K562 (cell line): ENCODE measurements at regions not wholly inside any gene's neighbourhood (a gene's known extent, or its start where the extent isn't known, plus 50 kb on each side); places are given as distances from the start of the nearest gene placed in this dataset.

ENCODE experiments used
- ATAC-seq: fragments of 200-7000 bp; cut with Tn5 transposase; 3 replicates; pipeline ENCODE4 v1.9.1; 2020; ENCODE audit warnings: moderate library complexity
- BruUV-seq: library from RNA; stranded (reverse); fragments of 400-500 nt; replicated peaks from 2 replicates; lab custom pipeline; 2021; lab: Mats Ljungman, UMichigan
- CTCF ChIA-PET: fragments of 300-600 bp; formaldehyde crosslinking; extraction: SDS; loops from one replicate; lab custom pipeline; 2021; ENCODE audit warnings: low intra/inter-chr PET ratio; lab: Yijun Ruan, JAX
- POLR2A ChIA-PET: fragments of 300-600, 350-650 bp; sonication (Branson Sonifier 250); formaldehyde crosslinking; extraction: SDS; loops from one replicate; lab custom pipeline; 2021; ENCODE audit warnings: antibody characterized with exemption, inconsistent platforms; lab: Yijun Ruan, JAX
- DNase-seq, 4 experiments: peaks; one replicate each; pipeline versions ENCODE4 v3.0.0 to v3.0.0-alpha.2; 2011 to 2018; ENCODE audit warnings: low spot score in 3 of 4, mixed read lengths in 3 of 4; ENCODE audit errors: extremely low read depth in 1 of 4
- FAIRE-seq: peaks from 2 replicates; lab custom pipeline; 2011; peaks lifted over from hg19 to GRCh38; lab: Jason Lieb, UNC
- H2AFZ ChIP-seq: 2 replicates; pipeline ENCODE4 v1.6.0; 2011; ENCODE audit warnings: low read depth, low read length, control low read depth, inconsistent platforms
- H3K27ac ChIP-seq: fragments of 200-600 bp; 3 replicates; pipeline ENCODE4 v1.8.0; 2011; ENCODE audit warnings: low read depth, mild to moderate bottlenecking, control low read depth, inconsistent platforms, low read length, moderate library complexity, mixed read lengths; ENCODE audit errors: extremely low read depth
- H3K27me3 ChIP-seq, 2 experiments: fragments of 300-600 bp in 1 of 2; 2 replicates in 1 of 2; 3 replicates in 1 of 2; pipeline versions ENCODE4 v1.6.0 to v1.8.0; 2011; ENCODE audit warnings: inconsistent platforms in 2 of 2, low read length in 2 of 2, mild to moderate bottlenecking in 1 of 2, mixed read lengths in 1 of 2, moderate library complexity in 1 of 2; ENCODE audit not compliant: control insufficient read depth in 2 of 2, insufficient read depth in 2 of 2
- H3K36me3 ChIP-seq: fragments of 300-600 bp; 3 replicates; pipeline ENCODE4 v1.8.0; 2011; ENCODE audit warnings: mild to moderate bottlenecking, low read length, inconsistent platforms; ENCODE audit not compliant: control insufficient read depth, insufficient read depth
- H3K4me1 ChIP-seq, 2 experiments: fragments of 200-600 bp in 1 of 2; replicated peaks in 1 of 2; 2 replicates in 1 of 2; 3 replicates in 1 of 2; pipeline versions ENCODE4 v1.5.1 to v1.8.0; 2011; ENCODE audit warnings: inconsistent platforms in 2 of 2, low read length in 2 of 2, mild to moderate bottlenecking in 1 of 2, mixed read lengths in 1 of 2, moderate library complexity in 1 of 2; ENCODE audit not compliant: control insufficient read depth in 2 of 2, insufficient read depth in 2 of 2
- H3K4me2 ChIP-seq: 2 replicates; pipeline ENCODE4 v1.6.1; 2011; ENCODE audit warnings: low read length, control low read depth, inconsistent platforms, mixed read lengths; ENCODE audit not compliant: insufficient read depth
- H3K4me3 ChIP-seq: fragments of 200-600 bp; sonication (generic), shearing (Covaris generic); 2 replicates; pipeline ENCODE4 v1.5.1; 2016; ENCODE audit warnings: control low read depth, inconsistent platforms
- H3K79me2 ChIP-seq: fragments of 200-600 bp; 3 replicates; pipeline ENCODE4 v1.8.0; 2011; ENCODE audit warnings: low read length, inconsistent platforms; ENCODE audit not compliant: control insufficient read depth, insufficient read depth
- H3K9ac ChIP-seq, 2 experiments: 2 replicates each; pipeline versions ENCODE4 v1.6.0 to v1.6.1; 2011; ENCODE audit warnings: low read depth in 2 of 2, low read length in 2 of 2, control low read depth in 1 of 2, inconsistent platforms in 1 of 2, mild to moderate bottlenecking in 1 of 2, mixed read lengths in 1 of 2; ENCODE audit not compliant: insufficient read depth in 1 of 2
- H3K9me1 ChIP-seq: one replicate; pipeline ENCODE4 v1.6.0; 2011; ENCODE audit warnings: inconsistent platforms, mild to moderate bottlenecking, low read length, moderate library complexity; ENCODE audit not compliant: control insufficient read depth, insufficient read depth
- H3K9me3 ChIP-seq: replicated peaks from 2 replicates; pipeline ENCODE4 v1.5.1; 2011; ENCODE audit warnings: low read depth, low read length, inconsistent platforms; ENCODE audit not compliant: control insufficient read depth, insufficient read depth
- H4K20me1 ChIP-seq: replicated peaks from 2 replicates; pipeline ENCODE4 v1.6.1; 2011; ENCODE audit warnings: low read length, inconsistent platforms, mixed read lengths; ENCODE audit not compliant: control insufficient read depth, insufficient read depth
- EGR1 ChIP-seq: fragments of 450-650 bp; conservative IDR thresholded peaks from 2 replicates; pipeline ENCODE4 v1.6.1; 2017; ENCODE audit warnings: mild to moderate bottlenecking
- FOXP4 ChIP-seq: sonication (generic); formaldehyde crosslinking; IDR thresholded peaks from 2 replicates; pipeline ENCODE4 v1.8.0; 2022; ENCODE audit warnings: mild to moderate bottlenecking, missing genetic modification reagents, borderline replicate concordance
- GTF2A2 ChIP-seq: IDR thresholded peaks from 2 replicates; pipeline ENCODE4 v1.6.1; 2016; ENCODE audit warnings: mild to moderate bottlenecking, missing genetic modification characterization, missing compliant biosample characterization
- GTF2B ChIP-seq: IDR thresholded peaks from 2 replicates; pipeline ENCODE4 v1.6.1; 2011; ENCODE audit not compliant: insufficient read length; ENCODE audit errors: extremely low read depth
- KLF13 ChIP-seq: fragments of 450-650 bp; IDR thresholded peaks from 2 replicates; pipeline ENCODE4 v1.6.1; 2016; ENCODE audit warnings: missing genetic modification characterization, low read depth, mild to moderate bottlenecking, missing compliant biosample characterization, moderate library complexity, borderline replicate concordance
- MLLT1 ChIP-seq, 2 experiments: fragments of 450-650 bp; IDR thresholded peaks; 2 replicates each; pipeline ENCODE4 v1.6.1; 2016
- MTA2 ChIP-seq: fragments of 450-650 bp; IDR thresholded peaks from 2 replicates; pipeline ENCODE4 v1.6.1; 2016; ENCODE audit warnings: low read depth
- PHF21A ChIP-seq: fragments of 450-650 bp; IDR thresholded peaks from 2 replicates; pipeline ENCODE4 v1.6.1; 2017; ENCODE audit warnings: low read depth, borderline replicate concordance
- PHTF2 ChIP-seq: fragments of 250-450 bp; sonication (Bioruptor Pico); IDR thresholded peaks from 2 replicates; pipeline ENCODE4 v1.5.0; 2021; ENCODE audit warnings: mild to moderate bottlenecking
- STAT6 ChIP-seq: sonication (generic); formaldehyde crosslinking; IDR thresholded peaks from 2 replicates; pipeline ENCODE4 v1.8.1; 2023; ENCODE audit warnings: mild to moderate bottlenecking, missing genetic modification reagents
- TFE3 ChIP-seq: fragments of 450-650 bp; formaldehyde crosslinking; IDR thresholded peaks from 2 replicates; pipeline ENCODE4 v1.4.0; 2020; ENCODE audit warnings: mild to moderate bottlenecking, mixed read lengths
- ZNF408 ChIP-seq: fragments of 250-450 bp; sonication (Bioruptor Pico); IDR thresholded peaks from 2 replicates; pipeline ENCODE4 v1.4.0; 2020; ENCODE audit warnings: low read depth, mild to moderate bottlenecking, moderate library complexity
- ZNF561 ChIP-seq: fragments of 450-650 bp; formaldehyde crosslinking; conservative IDR thresholded peaks from 2 replicates; pipeline ENCODE4 v1.4.0; 2020; ENCODE audit warnings: mild to moderate bottlenecking, moderate library complexity
- ZSCAN29 ChIP-seq: fragments of 450-650 bp; IDR thresholded peaks from 2 replicates; pipeline ENCODE4 v1.6.1; 2017
- WGBS: fragments of 100-300 bp; shearing (Covaris generic); methylation state at CpG from one replicate; pipeline ENCODE4 v1.1.6; 2016; ENCODE audit warnings: low coverage, mixed read lengths; ENCODE audit not compliant: insufficient coverage; ENCODE audit errors: missing lambda C conversion rate; 5-methylcytosine and 5-hydroxymethylcytosine counted together
- in situ Hi-C: fragments of 300-500 bp; cut with MboI; formaldehyde crosslinking; loops from 4 replicates; pipeline ENCODE4 v1.15.0; 2018; ENCODE audit warnings: inconsistent platforms, mixed read lengths
- intact Hi-C: fragments of 100-400 bp; cut with micrococcal nuclease; formaldehyde crosslinking; loops from 2 replicates; pipeline ENCODE4 v1.14.2; 2022

GRCh38 chr10:111923032-111923431 lies 260.5 kb downstream of the GPAM start:
- 0% methylated on average over 1 of the region's 1 CpG for WGBS
- FAIRE-seq (no peak), ATAC-seq (no peak), DNase-seq (no peak)
- Histone ChIP-seq H3K4me1 (no peaks in the 10 kb centered on the region), H3K27ac (no peak overlapping the region), H3K4me3 (no peak overlapping the region), H3K4me2 (no peak overlapping the region), H3K36me3 (no peaks in the 10 kb centered on the region), H2AFZ (no peak overlapping the region), H3K9ac (no peak overlapping the region), H3K27me3 (no peaks in the 10 kb centered on the region), H3K9me3 (no peaks in the 10 kb centered on the region), H3K9me1 (no peaks in the 10 kb centered on the region), H4K20me1 (no peaks in the 10 kb centered on the region), H3K79me2 (no peaks in the 10 kb centered on the region)
- in situ Hi-C loops (no loop called here), intact Hi-C loops (no loop called here)
- ChIA-PET CTCF (no interaction called here), POLR2A (interaction anchor here (0.8 kb wide), 1 partner anchor 12 kb away, joined by 3 read pairs; no protein-coding TSS in a partner anchor)
- BruUV-seq: no TSS peak
- TF ChIP-seq TFE3 (no peak), ZSCAN29 (no peak), GTF2A2 (tag) (no peak), PHTF2 (CRISPR knock-in tag) (no peak), MTA2 (no peak), STAT6 (CRISPR knock-in tag) (no peak), FOXP4 (no peak), EGR1 (no peak), ZNF561 (CRISPR knock-in tag) (no peak), GTF2B (no peak), KLF13 (tag) (no peak), PHF21A (no peak), ZNF408 (CRISPR knock-in tag) (no peak), MLLT1 (IDR thresholded peaks at IDR 0.05) (no peak)
